ENCODE measurements at regions not wholly inside any gene's neighbourhood (a gene's known extent, or its start where the extent isn't known, plus 50 kb on each side); places are given as distances from the start of the nearest gene placed in this dataset.

- TF ChIP-seq, protein P1, sequence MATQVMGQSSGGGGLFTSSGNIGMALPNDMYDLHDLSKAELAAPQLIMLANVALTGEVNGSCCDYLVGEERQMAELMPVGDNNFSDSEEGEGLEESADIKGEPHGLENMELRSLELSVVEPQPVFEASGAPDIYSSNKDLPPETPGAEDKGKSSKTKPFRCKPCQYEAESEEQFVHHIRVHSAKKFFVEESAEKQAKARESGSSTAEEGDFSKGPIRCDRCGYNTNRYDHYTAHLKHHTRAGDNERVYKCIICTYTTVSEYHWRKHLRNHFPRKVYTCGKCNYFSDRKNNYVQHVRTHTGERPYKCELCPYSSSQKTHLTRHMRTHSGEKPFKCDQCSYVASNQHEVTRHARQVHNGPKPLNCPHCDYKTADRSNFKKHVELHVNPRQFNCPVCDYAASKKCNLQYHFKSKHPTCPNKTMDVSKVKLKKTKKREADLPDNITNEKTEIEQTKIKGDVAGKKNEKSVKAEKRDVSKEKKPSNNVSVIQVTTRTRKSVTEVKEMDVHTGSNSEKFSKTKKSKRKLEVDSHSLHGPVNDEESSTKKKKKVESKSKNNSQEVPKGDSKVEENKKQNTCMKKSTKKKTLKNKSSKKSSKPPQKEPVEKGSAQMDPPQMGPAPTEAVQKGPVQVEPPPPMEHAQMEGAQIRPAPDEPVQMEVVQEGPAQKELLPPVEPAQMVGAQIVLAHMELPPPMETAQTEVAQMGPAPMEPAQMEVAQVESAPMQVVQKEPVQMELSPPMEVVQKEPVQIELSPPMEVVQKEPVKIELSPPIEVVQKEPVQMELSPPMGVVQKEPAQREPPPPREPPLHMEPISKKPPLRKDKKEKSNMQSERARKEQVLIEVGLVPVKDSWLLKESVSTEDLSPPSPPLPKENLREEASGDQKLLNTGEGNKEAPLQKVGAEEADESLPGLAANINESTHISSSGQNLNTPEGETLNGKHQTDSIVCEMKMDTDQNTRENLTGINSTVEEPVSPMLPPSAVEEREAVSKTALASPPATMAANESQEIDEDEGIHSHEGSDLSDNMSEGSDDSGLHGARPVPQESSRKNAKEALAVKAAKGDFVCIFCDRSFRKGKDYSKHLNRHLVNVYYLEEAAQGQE (IDR thresholded peaks at IDR 0.05; ENCODE audit: unreplicated experiment), result no peak
- TF ChIP-seq, protein P2, sequence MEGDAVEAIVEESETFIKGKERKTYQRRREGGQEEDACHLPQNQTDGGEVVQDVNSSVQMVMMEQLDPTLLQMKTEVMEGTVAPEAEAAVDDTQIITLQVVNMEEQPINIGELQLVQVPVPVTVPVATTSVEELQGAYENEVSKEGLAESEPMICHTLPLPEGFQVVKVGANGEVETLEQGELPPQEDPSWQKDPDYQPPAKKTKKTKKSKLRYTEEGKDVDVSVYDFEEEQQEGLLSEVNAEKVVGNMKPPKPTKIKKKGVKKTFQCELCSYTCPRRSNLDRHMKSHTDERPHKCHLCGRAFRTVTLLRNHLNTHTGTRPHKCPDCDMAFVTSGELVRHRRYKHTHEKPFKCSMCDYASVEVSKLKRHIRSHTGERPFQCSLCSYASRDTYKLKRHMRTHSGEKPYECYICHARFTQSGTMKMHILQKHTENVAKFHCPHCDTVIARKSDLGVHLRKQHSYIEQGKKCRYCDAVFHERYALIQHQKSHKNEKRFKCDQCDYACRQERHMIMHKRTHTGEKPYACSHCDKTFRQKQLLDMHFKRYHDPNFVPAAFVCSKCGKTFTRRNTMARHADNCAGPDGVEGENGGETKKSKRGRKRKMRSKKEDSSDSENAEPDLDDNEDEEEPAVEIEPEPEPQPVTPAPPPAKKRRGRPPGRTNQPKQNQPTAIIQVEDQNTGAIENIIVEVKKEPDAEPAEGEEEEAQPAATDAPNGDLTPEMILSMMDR (conservative IDR thresholded peaks at IDR 0.05; ENCODE audit: low read depth in 2 of 2), result no peak
- no peak for TF ChIP-seq EZH2phosphoT487 (IDR thresholded peaks at IDR 0.05; ENCODE audit: unreplicated experiment)
- TF ChIP-seq CREB1 (CRISPR knock-in tag; IDR thresholded peaks at IDR 0.05; ENCODE audit: low read depth), result no peak
- TF ChIP-seq POLR2AphosphoS5 (IDR thresholded peaks at IDR 0.05; ENCODE audit: low read depth), result no peak
- no peak for TF ChIP-seq EZH2 (IDR thresholded peaks at IDR 0.05; ENCODE audit: low read depth, unreplicated experiment)
- TF ChIP-seq JUNB (IDR thresholded peaks at IDR 0.05; ENCODE audit: unreplicated experiment), result no peak
- TF ChIP-seq ZNF331 (CRISPR knock-in tag; IDR thresholded peaks at IDR 0.05; ENCODE audit: low read depth), result no peak
These were observed 140.2 kb upstream of the GYPA start for GRCh38 chr4:144280688-144281087.
